Stomach (tissue), 8 donors: ENCODE measurements at regions not wholly inside any gene's neighbourhood (a gene's known extent, or its start where the extent isn't known, plus 50 kb on each side); places are given as distances from the start of the nearest gene placed in this dataset.

ENCODE experiments used
- DNase-seq, 2 donors: peaks; one replicate each; pipeline versions ENCODE4 v3.0.0 to v3.0.0-alpha.2; 2013 to 2019
- H3K27ac ChIP-seq, 5 donors: fragments of 200-600 bp in 4 of 5; sonication (generic) in 4 of 5; one replicate each; pipeline ENCODE4 v1.5.1; 2013 to 2019; ENCODE audit warnings: mild to moderate bottlenecking in 1 of 5, moderate library complexity in 1 of 5
- H3K27me3 ChIP-seq, 3 donors: fragments of 200-600 bp; sonication (generic); one replicate each; pipeline ENCODE4 v1.5.1; 2017 to 2019; ENCODE audit warnings: mixed run types in 1 of 3
- H3K36me3 ChIP-seq, 4 donors: fragments of 200-600 bp; sonication (generic); 1 replicate in 3 of 4; 2 replicates in 1 of 4; pipeline ENCODE4 v1.5.1; 2016 to 2019
- H3K4me1 ChIP-seq, 4 donors: fragments of 200-600 bp; sonication (generic); one replicate each; pipeline ENCODE4 v1.5.1; 2016 to 2019
- H3K4me3 ChIP-seq, 4 donors: fragments of 200-600 bp; sonication (generic) in 3 of 4; one replicate each; pipeline ENCODE4 v1.5.1; 2016 to 2019; ENCODE audit warnings: mild to moderate bottlenecking in 1 of 4
- H3K9me3 ChIP-seq, 4 donors: fragments of 200-600 bp; sonication (generic); one replicate each; pipeline ENCODE4 v1.5.1; 2016 to 2019
- CTCF ChIP-seq, 7 experiments: fragments of 450-650 bp in 4 of 7; fragments of 200-600 bp in 3 of 7; sonication (generic) in 3 of 7; IDR thresholded peaks; one replicate each; pipeline ENCODE4 v1.5.1; 2016 to 2019; ENCODE audit warnings: antibody characterized with exemption in 7 of 7, control low read depth in 2 of 7, mild to moderate bottlenecking in 1 of 7
- EP300 ChIP-seq: sonication (generic); formaldehyde crosslinking; IDR thresholded peaks from one replicate; pipeline ENCODE4 v1.6.1; 2017; ENCODE audit warnings: antibody characterized with exemption
- POLR2A ChIP-seq, 4 donors: fragments of 450-650 bp; IDR thresholded peaks; one replicate each; pipeline ENCODE4 v1.6.1; 2016; ENCODE audit warnings: antibody characterized with exemption in 4 of 4, control low read depth in 2 of 4, mild to moderate bottlenecking in 1 of 4, moderate library complexity in 1 of 4
- POLR2AphosphoS5 ChIP-seq, 3 donors: sonication (generic); formaldehyde crosslinking; IDR thresholded peaks; one replicate each; pipeline ENCODE4 v1.6.1; 2016; ENCODE audit warnings: antibody characterized with exemption in 3 of 3
- WGBS, 5 donors: extraction: QIAGEN DNeasy Blood & Tissue Kit in 3 of 5; methylation state at CpG; one replicate each; pipeline versions ENCODE4 v1.1.5 to v1.1.7; 2013 to 2018; 5-methylcytosine and 5-hydroxymethylcytosine counted together
- intact Hi-C: fragments of 100-400 bp; cut with DNase I; formaldehyde crosslinking; loops from one replicate; pipeline ENCODE4 v1.15.1; 2023; ENCODE audit warnings: low total_unique reads
- donor health status: healthy with polysubstance abuse.
- donor health status: Bipolar disorder and iron deficiency.
- donor health status: healthy.

GRCh38 chr14:56881181-56881580 lies 70.9 kb upstream of the OTX2 start:
- TF ChIP-seq POLR2AphosphoS5 (IDR thresholded peaks at IDR 0.05) (no peak), POLR2A (IDR thresholded peaks at IDR 0.05) (no peak), CTCF (IDR thresholded peaks at IDR 0.05) (no peak), EP300 (no peak)
- Histone ChIP-seq H3K4me3 (no peak overlapping the region), H3K4me1 (no peaks in the 10 kb centered on the region), H3K27ac (no peak overlapping the region), H3K36me3 (no peaks in the 10 kb centered on the region), H3K27me3 (peaks cover 0 to 20% (median 4%) of the 10 kb centered on the region in 3 donors), H3K9me3 (no peaks in the 10 kb centered on the region)
- intact Hi-C loops = no loop called here
- 60 to 81% (median 67%) methylated on average over 3 of the region's 3 CpGs for WGBS, 5 donors
- DNase-seq = no peak

- Histone ChIP-seq H3K4me1 (no peaks in the 10 kb centered on the region), H3K4me3 (no peak overlapping the region), H3K27ac (no peak overlapping the region), H3K36me3 (no peaks in the 10 kb centered on the region), H3K9me3 (no peaks in the 10 kb centered on the region), H3K27me3 (peaks cover 0 to 14% (median 0%) of the 10 kb centered on the region in 3 donors)
- no peak for DNase-seq
- intact Hi-C loops = no loop called here
- TF ChIP-seq POLR2A (IDR thresholded peaks at IDR 0.05) = no peak
- TF ChIP-seq POLR2AphosphoS5 (IDR thresholded peaks at IDR 0.05) = no peak
- TF ChIP-seq CTCF (IDR thresholded peaks at IDR 0.05) = no peak
- no peak for TF ChIP-seq EP300
- WGBS, 5 donors = 84 to 94% (median 94%) methylated on average over 2 of the region's 2 CpGs
Measured at GRCh38 chr14:56878766-56879165, 68.5 kb upstream of the OTX2 start.

- Histone ChIP-seq H3K9me3 (no peaks in the 10 kb centered on the region), H3K4me3 (no peak overlapping the region), H3K4me1 (no peaks in the 10 kb centered on the region), H3K36me3 (no peaks in the 10 kb centered on the region), H3K27ac (no peak overlapping the region), H3K27me3 (peaks cover 0 to 9% (median 0%) of the 10 kb centered on the region in 3 donors)
- 93 to 95% (median 94%) methylated on average over 4 of the region's 4 CpGs for WGBS, 5 donors
- intact Hi-C loops = no loop called here
- TF ChIP-seq POLR2A (IDR thresholded peaks at IDR 0.05) = no peak
- no peak for TF ChIP-seq CTCF (IDR thresholded peaks at IDR 0.05)
- no peak for TF ChIP-seq EP300
- no peak for TF ChIP-seq POLR2AphosphoS5 (IDR thresholded peaks at IDR 0.05)
- no peak for DNase-seq
Measured at GRCh38 chr14:56875104-56875675, 64.9 kb upstream of the OTX2 start.

GRCh38 chr14:56874375-56874774 lies 64.1 kb upstream of the OTX2 start:
- DNase-seq = peak; percentile 48 to 66
- H3K36me3 ChIP-seq = no peaks in the 10 kb centered on the region
- H3K9me3 ChIP-seq = no peaks in the 10 kb centered on the region
- no peaks in the 10 kb centered on the region for H3K4me1 ChIP-seq
- no peak overlapping the region for H3K4me3 ChIP-seq
- H3K27me3 ChIP-seq = peaks cover 0 to 2% (median 0%) of the 10 kb centered on the region in 3 donors
- H3K27ac ChIP-seq = no peak overlapping the region
- TF ChIP-seq EP300 (no peak), CTCF (IDR thresholded peaks at IDR 0.05) (peak in 5 of 7 experiments; percentile 19 to 65 (median 35))
- WGBS, 5 donors = 11 to 24% (median 15%) methylated on average over 5 of the region's 5 CpGs
- intact Hi-C loops = no loop called here
